A673 (cell line): ENCODE measurements at regions not wholly inside any gene's neighbourhood (a gene's known extent, or its start where the extent isn't known, plus 50 kb on each side); places are given as distances from the start of the nearest gene placed in this dataset.

Experiments
- BruUV-seq: library from RNA; stranded (reverse); fragments of 400-500 nt; replicated peaks from 2 replicates; lab custom pipeline; 2021; lab: Mats Ljungman, UMichigan
- CTCF ChIA-PET: fragments of 300-600 bp; sonication (Branson Sonifier 250); formaldehyde crosslinking; loops from one replicate; lab custom pipeline; 2022; ENCODE audit warnings: antibody characterized with exemption; lab: Charles Lee
- POLR2A ChIA-PET: fragments of 300-600 bp; sonication (Branson Sonifier 250); formaldehyde crosslinking; loops from one replicate; lab custom pipeline; 2022; ENCODE audit warnings: antibody characterized with exemption; ENCODE audit not compliant: low non-redundant PET; lab: Charles Lee
- DNase-seq: peaks from one replicate; pipeline ENCODE4 v3.0.0-alpha.2; 2015; ENCODE audit warnings: low spot score
- H3K27ac ChIP-seq: fragments of 200-600 bp; sonication (generic); 2 replicates; pipeline ENCODE4 v1.5.1; 2016; ENCODE audit warnings: mixed run types, low read depth, mild to moderate bottlenecking, mixed read lengths, antibody characterized with exemption, low read length; ENCODE audit not compliant: poor library complexity, severe bottlenecking
- H3K27me3 ChIP-seq: fragments of 200-600 bp; sonication (generic); replicated peaks from 2 replicates; pipeline ENCODE4 v1.6.1; 2017; ENCODE audit warnings: mixed run types, low read depth, mild to moderate bottlenecking, mixed read lengths, antibody characterized with exemption, low read length; ENCODE audit not compliant: insufficient read depth, poor library complexity
- H3K36me3 ChIP-seq: fragments of 200-600 bp; sonication (generic); 2 replicates; pipeline ENCODE4 v1.6.1; 2016; ENCODE audit warnings: mixed run types, mild to moderate bottlenecking, mixed read lengths, antibody characterized with exemption, low read length; ENCODE audit not compliant: insufficient read depth, poor library complexity, severe bottlenecking
- H3K4me1 ChIP-seq: fragments of 200-600 bp; sonication (generic); 2 replicates; pipeline ENCODE4 v1.6.1; 2017; ENCODE audit warnings: mixed run types, mild to moderate bottlenecking, mixed read lengths, antibody characterized with exemption, low read length; ENCODE audit not compliant: insufficient read depth, poor library complexity, severe bottlenecking
- H3K4me3 ChIP-seq: fragments of 200-600 bp; sonication (generic); 2 replicates; pipeline ENCODE4 v1.5.1; 2016; ENCODE audit warnings: low read depth, mixed run types, mild to moderate bottlenecking, mixed read lengths, low read length; ENCODE audit not compliant: poor library complexity, severe bottlenecking
- H3K9me3 ChIP-seq: fragments of 200-600 bp; sonication (generic); 2 replicates; pipeline ENCODE4 v1.6.1; 2016; ENCODE audit warnings: mixed run types, low read depth, mild to moderate bottlenecking, mixed read lengths, antibody characterized with exemption, low read length; ENCODE audit not compliant: poor library complexity, severe bottlenecking
- EZH2 ChIP-seq: fragments of 200-600 bp; sonication (generic); IDR thresholded peaks from 2 replicates; pipeline ENCODE4 v1.6.1; 2017; ENCODE audit warnings: borderline replicate concordance, low read depth, mild to moderate bottlenecking, mixed read lengths, antibody characterized with exemption, low read length; ENCODE audit not compliant: poor library complexity, severe bottlenecking
- intact Hi-C: fragments of 100-400 bp; cut with micrococcal nuclease; formaldehyde crosslinking; loops from one replicate; pipeline ENCODE4 v1.10.0; 2022; ENCODE audit not compliant: unreplicated experiment
- TF ChIP-seq, protein P1 (sequence below): fragments of 300-800, 200-600 bp; sonication (generic); conservative IDR thresholded peaks from 2 replicates; pipeline ENCODE4 v1.5.1; 2017; ENCODE audit warnings: low read depth, mild to moderate bottlenecking, antibody characterized with exemption, low read length, moderate library complexity, mixed read lengths

- no peaks in the 10 kb centered on the region for H3K9me3 ChIP-seq
- POLR2A ChIA-PET = no interaction called here
- no peak for DNase-seq
Observed at GRCh38 chr11:80627364-80627763, 1186.5 kb upstream of the TENM4 start.

GRCh38 chr11:80626721-80627120 lies 1185.9 kb upstream of the TENM4 start:
- Histone ChIP-seq H3K4me3 (no peak overlapping the region), H3K36me3 (no peaks in the 10 kb centered on the region), H3K27me3 (no peaks in the 10 kb centered on the region), H3K4me1 (no peaks in the 10 kb centered on the region), H3K27ac (no peak overlapping the region), H3K9me3 (no peaks in the 10 kb centered on the region)
- no peak for DNase-seq
- TF ChIP-seq, protein P1, sequence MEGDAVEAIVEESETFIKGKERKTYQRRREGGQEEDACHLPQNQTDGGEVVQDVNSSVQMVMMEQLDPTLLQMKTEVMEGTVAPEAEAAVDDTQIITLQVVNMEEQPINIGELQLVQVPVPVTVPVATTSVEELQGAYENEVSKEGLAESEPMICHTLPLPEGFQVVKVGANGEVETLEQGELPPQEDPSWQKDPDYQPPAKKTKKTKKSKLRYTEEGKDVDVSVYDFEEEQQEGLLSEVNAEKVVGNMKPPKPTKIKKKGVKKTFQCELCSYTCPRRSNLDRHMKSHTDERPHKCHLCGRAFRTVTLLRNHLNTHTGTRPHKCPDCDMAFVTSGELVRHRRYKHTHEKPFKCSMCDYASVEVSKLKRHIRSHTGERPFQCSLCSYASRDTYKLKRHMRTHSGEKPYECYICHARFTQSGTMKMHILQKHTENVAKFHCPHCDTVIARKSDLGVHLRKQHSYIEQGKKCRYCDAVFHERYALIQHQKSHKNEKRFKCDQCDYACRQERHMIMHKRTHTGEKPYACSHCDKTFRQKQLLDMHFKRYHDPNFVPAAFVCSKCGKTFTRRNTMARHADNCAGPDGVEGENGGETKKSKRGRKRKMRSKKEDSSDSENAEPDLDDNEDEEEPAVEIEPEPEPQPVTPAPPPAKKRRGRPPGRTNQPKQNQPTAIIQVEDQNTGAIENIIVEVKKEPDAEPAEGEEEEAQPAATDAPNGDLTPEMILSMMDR = no peak
- TF ChIP-seq EZH2 = no peak
- intact Hi-C loops = no loop called here
- POLR2A ChIA-PET = no interaction called here
- no TSS peak for BruUV-seq
- CTCF ChIA-PET = no interaction called here

More at GRCh38 chr11:80627364-80627763, 1186.5 kb upstream of the TENM4 start:
- TF ChIP-seq, protein P1 = no peak
- no TSS peak for BruUV-seq
- Histone ChIP-seq H3K4me3 (no peak overlapping the region), H3K27me3 (no peaks in the 10 kb centered on the region), H3K36me3 (no peaks in the 10 kb centered on the region), H3K27ac (no peak overlapping the region), H3K4me1 (no peaks in the 10 kb centered on the region)
- CTCF ChIA-PET = no interaction called here
- intact Hi-C loops = no loop called here

DNA sequence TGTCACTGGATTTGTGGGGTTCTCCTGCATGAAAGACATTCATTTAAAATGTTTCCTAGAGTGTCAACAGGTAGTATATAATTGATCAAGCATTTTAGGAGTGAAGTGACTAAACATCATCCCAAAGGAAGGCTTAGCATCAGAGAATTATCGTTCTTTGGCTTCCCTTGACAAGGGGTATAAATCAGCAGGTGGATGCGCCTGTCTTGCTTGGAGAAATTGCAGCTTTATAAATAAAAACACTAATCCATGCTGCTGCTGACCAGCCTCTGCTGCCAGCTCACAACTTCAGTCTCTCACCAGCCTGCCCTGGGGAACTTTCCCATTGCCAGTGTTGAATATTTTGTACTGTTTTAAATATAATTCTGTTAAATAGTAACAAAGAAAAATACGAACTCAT lies 1184.7 kb upstream of the TENM4 start:
- intact Hi-C loops = no loop called here
- POLR2A ChIA-PET = no interaction called here

More for the DNA sequence above, 1184.7 kb upstream of the TENM4 start:
- no peak for DNase-seq
- Histone ChIP-seq H3K9me3 (no peaks in the 10 kb centered on the region), H3K4me3 (no peak overlapping the region), H3K27ac (no peak overlapping the region), H3K36me3 (no peaks in the 10 kb centered on the region), H3K4me1 (no peaks in the 10 kb centered on the region), H3K27me3 (no peaks in the 10 kb centered on the region)
- no peak for TF ChIP-seq EZH2
- TF ChIP-seq, protein P1 = no peak
- no TSS peak for BruUV-seq
- CTCF ChIA-PET = no interaction called here
